DMS 273 treated with DMSO at 0.1 percent for 48 hours (cell line): ENCODE measurements at regions not wholly inside any gene's neighbourhood (a gene's known extent, or its start where the extent isn't known, plus 50 kb on each side); places are given as distances from the start of the nearest gene placed in this dataset.

Source experiments
- DNase-seq: peaks from one replicate; lab custom pipeline; 2025; lab: John Stamatoyannopoulos, UW

DNA sequence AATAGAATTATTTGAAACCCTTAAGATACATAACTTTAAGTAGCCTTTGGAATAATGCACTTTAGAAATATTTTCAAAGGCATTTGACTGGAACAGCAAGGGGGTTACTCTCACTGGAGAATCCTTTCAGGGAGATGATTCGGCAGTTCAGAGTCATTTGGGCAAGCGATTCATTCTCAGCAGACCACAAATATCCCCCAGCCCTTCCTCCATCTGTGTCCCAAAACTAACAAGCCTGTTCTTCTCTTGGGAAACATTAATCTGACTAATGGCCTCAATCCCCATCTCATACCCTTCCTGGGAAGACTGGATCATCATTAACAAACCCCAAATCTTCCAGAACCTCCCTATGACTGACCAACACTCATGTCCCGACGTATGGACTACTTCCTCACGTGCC lies 65.8 kb upstream of the S1PR3 start:
- DNase-seq, result no peak

DNA sequence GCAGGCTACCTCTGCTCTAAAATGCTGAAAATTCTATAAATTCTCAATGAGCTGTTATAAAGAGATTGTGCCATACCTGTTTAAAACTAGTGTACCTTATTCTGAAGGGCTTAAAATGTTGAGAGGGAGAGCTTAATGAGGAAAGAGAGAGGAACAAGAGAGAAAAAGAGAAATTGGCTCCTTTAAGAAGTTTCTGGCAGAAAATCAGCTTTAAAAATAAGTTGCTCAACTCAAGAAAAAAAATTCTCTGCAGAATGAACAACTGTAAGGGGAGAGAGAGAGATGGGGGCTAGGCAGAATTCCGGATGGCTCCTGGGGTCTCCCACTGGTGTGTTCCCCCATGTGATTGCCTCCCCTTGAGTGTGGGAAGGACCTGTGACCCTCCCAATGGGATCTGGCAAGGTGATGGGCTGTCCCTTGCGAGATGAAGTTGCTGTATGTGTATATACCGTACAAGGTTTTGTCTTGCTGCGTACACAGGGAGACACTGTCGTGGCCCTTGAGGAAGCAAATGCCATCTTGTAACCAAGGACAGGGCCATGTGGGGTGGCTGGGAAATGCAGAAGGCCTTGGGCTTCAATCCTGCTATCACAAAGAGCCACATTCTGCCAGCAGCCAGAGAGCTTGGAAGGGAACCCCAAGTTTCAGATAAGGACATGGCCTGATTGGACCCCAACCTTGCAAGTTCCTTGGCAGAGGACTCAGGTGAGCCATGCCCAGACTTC lies 64.3 kb upstream of the S1PR3 start:
- no peak for DNase-seq

DNA sequence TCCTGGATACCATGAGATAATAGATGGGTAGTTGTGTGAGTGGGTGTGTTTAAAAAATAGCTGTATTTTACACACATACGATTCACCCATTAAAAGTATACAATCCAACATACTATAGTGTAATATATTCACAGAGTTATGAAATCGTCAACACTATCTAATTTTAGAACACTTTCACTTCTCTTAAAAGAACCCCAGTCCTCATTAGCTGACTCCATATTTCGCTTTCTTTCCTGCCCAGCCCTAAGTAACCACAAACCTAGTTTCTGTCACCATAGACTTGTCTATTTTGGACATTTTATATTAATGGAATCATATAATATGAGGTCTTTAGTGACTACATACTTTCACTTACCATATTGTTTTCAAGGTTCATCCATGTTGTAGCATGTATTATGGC lies 63.8 kb upstream of the S1PR3 start:
- DNase-seq, result no peak

DNA sequence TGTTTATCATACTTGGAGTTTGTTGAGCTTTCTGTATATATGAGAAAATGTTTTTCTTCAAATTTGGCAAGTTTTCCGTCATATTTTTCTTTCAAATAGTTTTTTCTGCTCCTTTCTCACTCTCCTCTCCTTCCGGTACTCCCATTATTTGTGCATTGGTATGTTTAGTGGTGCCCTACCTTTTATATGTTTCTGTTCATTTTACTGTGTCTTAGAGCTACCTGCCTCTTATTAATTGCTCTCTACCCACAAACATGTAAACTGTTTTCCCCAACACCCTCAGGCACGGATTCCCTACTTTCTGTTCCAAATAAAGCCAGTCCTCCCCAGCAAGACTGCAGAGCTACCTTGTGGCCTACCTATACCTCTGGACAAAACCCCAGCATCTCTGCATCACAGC lies 60.6 kb upstream of the S1PR3 start:
- no peak for DNase-seq

DNA sequence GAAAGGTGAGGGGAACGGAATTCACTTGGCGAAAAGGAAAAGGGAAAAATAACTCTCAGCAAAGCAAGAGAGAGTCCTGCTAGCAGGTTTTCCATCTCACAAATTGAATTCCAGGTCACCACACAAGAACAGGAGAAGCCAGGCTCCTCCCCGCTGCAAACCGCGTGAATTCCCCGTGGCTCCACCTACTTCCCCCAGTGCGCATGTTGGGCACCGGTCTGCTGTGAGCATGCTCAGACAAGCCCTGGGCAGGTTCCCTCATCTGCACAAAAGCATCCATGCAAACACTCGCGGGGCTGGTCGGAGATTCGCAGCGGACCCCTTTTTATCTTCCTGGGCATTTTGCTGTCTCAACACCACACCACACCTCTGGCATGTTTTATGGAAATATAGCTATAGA lies 58.5 kb upstream of the S1PR3 start:
- no peak for DNase-seq

DNA sequence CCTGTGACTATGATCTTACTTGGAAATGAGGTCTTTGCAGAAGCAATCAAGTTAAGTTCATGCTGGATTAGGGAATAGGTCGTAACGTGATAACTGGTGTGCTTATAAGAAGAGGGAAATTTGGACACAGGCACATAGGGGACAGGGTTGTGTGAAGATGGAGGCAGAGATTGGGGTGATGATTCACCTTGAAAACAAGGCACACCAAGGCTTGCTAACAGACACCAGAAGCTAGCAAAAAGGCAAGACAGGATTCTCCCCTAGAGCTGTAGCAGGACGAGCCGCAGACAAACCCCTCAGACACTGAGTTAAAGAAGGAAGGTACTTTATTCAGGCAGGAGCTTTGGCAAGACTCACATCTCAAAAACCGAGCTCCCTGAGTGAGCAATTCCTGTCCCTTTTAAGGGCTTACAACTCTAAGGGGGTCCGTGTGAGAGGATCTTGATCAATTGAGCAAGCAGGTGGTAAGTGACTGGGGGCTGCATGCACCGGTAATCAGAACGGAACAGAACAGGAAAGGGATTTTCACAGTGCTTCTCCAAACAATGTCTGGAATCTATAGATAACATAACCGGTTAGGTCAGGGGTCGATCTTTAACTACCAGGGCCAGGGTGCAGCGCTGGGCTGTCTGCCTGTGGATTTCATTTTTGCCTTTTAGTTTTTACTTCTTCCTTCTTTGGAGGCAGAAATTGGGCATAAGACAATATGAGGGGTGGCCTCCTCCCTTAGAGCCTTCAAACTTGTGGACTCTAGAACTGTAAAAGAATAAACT lies 57.5 kb upstream of the S1PR3 start:
- no peak for DNase-seq

DNA sequence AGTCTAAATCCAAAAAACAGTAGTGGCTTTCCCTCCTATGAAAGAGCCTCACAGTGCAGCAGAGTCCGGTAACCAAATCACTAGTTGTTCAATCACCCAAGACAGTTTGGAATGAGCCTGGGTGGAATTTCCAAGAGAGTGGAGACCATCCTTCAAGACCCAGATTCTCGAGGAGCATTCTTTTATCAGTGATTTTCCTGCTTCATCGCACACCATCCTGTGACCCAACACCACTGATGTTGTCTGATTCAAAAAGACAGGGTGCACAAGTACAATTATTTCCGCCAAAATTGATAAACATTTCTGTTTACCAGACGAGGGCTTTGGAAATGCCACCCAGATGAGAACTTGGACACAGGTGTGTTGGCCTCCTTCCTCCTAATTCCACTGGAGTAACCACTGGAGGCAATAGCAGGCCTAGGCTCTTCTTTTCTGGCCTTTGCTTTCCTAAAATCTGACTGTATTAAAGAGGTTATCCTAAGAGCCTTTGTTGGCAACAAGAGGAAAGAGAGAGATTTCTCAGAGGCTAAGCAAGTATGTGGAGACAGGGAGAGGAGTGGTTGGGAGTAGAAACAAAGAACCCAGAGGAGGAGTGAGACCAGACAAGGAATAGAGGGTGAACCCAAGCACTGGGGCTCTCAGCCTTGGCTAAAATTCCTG lies 56.3 kb upstream of the S1PR3 start:
- no peak for DNase-seq

GRCh38 chr9:88936132-88936531 lies 55.1 kb upstream of the S1PR3 start:
- DNase-seq, result no peak

DNA sequence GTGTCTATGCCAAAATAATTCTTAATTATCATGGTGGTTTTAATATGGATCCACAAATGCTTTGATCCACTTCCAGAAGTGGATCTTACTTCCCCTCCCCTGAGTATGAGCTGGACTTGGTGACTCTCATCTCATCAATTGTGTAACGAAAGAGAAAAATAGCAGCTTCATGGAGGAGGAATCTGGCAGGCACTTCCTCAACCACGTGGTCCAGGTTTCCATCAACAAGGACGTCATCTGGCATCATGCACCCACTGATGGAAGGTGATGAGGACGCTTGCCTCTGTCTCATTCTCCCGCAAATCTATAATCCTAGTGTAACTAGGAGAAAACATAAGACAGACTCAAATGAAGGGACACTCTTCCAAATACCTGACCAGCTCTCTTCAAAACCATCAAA lies 54.6 kb upstream of the S1PR3 start:
- DNase-seq, result no peak

DNA sequence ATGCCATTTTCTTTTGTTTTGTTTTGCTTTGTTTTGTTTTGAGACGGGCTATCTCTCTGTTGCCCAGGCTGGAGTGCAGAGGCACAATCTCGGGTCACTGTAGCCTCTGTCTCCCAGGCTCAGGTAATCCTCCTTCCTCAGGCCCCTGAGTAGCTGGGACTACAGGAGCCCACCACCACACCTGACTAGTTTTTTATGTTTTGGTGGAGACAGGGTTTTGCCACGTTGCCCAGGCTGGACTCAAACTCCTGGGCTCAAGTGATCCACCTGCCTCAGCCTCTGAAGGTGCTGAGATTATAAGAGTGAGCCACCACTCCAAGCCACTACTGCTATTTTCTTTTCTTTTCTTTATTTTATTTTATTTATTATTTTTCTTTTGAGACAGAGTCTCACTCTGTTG lies 54.0 kb upstream of the S1PR3 start:
- DNase-seq, result no peak

GRCh38 chr9:88938189-88938588 lies 53.1 kb upstream of the S1PR3 start:
- no peak for DNase-seq
